ENCODE measurements at regions not wholly inside any gene's neighbourhood (a gene's known extent, or its start where the extent isn't known, plus 50 kb on each side); places are given as distances from the start of the nearest gene placed in this dataset.

DNA sequence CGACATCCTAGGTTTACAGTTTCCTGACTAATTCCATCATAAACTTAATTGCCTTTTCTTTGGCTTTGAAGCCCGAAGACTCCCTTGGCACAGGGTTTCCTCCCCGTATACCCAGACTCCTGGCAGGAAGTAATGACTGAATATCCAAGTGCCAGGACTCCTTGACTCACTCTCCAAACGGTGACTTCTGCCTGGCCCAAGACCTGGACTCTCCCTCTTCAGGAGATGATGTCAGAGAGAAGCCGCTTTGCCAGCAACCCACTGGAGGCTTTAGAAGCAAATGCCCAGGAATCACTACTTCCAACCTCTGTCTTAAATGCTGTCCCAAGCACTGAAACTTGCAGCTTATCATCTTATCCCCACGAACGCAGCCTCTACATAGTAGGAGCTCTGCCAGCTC lies 146.5 kb downstream of the RGS9 start:
- TF ChIP-seq, protein P1, sequence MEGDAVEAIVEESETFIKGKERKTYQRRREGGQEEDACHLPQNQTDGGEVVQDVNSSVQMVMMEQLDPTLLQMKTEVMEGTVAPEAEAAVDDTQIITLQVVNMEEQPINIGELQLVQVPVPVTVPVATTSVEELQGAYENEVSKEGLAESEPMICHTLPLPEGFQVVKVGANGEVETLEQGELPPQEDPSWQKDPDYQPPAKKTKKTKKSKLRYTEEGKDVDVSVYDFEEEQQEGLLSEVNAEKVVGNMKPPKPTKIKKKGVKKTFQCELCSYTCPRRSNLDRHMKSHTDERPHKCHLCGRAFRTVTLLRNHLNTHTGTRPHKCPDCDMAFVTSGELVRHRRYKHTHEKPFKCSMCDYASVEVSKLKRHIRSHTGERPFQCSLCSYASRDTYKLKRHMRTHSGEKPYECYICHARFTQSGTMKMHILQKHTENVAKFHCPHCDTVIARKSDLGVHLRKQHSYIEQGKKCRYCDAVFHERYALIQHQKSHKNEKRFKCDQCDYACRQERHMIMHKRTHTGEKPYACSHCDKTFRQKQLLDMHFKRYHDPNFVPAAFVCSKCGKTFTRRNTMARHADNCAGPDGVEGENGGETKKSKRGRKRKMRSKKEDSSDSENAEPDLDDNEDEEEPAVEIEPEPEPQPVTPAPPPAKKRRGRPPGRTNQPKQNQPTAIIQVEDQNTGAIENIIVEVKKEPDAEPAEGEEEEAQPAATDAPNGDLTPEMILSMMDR (IDR thresholded peaks at IDR 0.05) = no peak
- TF ChIP-seq POLR2A (IDR thresholded peaks at IDR 0.05) = no peak
